ENCODE measurements at regions not wholly inside any gene's neighbourhood (a gene's known extent, or its start where the extent isn't known, plus 50 kb on each side); places are given as distances from the start of the nearest gene placed in this dataset.

DNA sequence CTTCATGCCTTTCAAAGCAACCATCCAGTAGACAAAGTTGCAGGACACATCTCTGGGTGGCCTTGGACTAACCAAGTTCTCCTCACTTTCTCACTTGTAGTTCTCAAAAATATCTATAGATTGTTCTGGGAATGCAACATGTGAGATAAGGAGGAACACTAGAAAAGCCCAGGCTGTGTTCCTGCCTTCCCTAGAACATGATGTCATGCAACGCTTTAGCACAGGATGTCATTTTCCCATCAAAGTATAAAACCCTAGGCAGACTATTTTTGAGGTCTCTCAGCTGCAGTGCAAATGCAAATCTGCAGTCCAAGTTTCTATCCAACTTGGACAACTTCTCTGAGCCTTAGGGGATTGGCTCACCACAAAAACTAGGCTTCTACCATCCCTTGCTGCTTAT, 78.8 kb upstream of the PCDH7 start:
- Histone ChIP-seq H3K27ac (no peak overlapping the region), H3K27me3 (no peaks in the 10 kb centered on the region), H3K36me3 (no peaks in the 10 kb centered on the region), H3K4me1 (no peaks in the 10 kb centered on the region), H3K9me3 (no peaks in the 10 kb centered on the region), H3K4me3 (no peak overlapping the region)
- DNase-seq (ENCODE audit: extremely low spot score in 2 of 2): no peak
- no peak for TF ChIP-seq POLR2AphosphoS5 (IDR thresholded peaks at IDR 0.05; ENCODE audit: insufficient read depth in 1 of 2, low read depth in 1 of 2)
- no peak for TF ChIP-seq POLR2A (IDR thresholded peaks at IDR 0.05)
- TF ChIP-seq, protein P1, sequence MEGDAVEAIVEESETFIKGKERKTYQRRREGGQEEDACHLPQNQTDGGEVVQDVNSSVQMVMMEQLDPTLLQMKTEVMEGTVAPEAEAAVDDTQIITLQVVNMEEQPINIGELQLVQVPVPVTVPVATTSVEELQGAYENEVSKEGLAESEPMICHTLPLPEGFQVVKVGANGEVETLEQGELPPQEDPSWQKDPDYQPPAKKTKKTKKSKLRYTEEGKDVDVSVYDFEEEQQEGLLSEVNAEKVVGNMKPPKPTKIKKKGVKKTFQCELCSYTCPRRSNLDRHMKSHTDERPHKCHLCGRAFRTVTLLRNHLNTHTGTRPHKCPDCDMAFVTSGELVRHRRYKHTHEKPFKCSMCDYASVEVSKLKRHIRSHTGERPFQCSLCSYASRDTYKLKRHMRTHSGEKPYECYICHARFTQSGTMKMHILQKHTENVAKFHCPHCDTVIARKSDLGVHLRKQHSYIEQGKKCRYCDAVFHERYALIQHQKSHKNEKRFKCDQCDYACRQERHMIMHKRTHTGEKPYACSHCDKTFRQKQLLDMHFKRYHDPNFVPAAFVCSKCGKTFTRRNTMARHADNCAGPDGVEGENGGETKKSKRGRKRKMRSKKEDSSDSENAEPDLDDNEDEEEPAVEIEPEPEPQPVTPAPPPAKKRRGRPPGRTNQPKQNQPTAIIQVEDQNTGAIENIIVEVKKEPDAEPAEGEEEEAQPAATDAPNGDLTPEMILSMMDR (IDR thresholded peaks at IDR 0.05): no peak
- intact Hi-C loops (cut with DNase I): no loop called here

DNA sequence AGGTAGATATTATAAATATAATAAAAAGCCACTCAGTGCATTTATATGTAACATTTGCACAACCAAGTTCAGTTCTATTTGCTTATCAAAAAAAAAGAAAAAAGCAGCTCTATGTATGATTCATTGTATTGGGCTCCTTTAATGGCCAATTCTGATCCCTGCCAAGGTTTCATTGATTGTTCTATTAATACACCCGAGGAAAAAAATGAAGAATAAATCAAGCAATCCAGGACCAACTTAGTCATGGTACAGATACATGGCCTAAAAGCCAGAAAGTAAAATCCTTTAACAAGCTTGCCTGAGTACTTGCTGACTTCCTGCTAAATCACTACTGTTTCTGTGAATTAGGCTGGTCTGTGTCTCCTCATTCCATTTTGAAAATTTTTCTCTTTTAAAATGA, 77.6 kb upstream of the PCDH7 start:
- intact Hi-C loops (cut with DNase I): no loop called here
- Histone ChIP-seq H3K27me3 (no peaks in the 10 kb centered on the region), H3K36me3 (no peaks in the 10 kb centered on the region), H3K9me3 (no peaks in the 10 kb centered on the region), H3K4me1 (no peaks in the 10 kb centered on the region), H3K27ac (no peak overlapping the region), H3K4me3 (no peak overlapping the region)
- DNase-seq (ENCODE audit: extremely low spot score in 2 of 2): no peak
- TF ChIP-seq, protein P1 (IDR thresholded peaks at IDR 0.05): no peak
- no peak for TF ChIP-seq POLR2AphosphoS5 (IDR thresholded peaks at IDR 0.05; ENCODE audit: insufficient read depth in 1 of 2, low read depth in 1 of 2)
- TF ChIP-seq POLR2A (IDR thresholded peaks at IDR 0.05): no peak

DNA sequence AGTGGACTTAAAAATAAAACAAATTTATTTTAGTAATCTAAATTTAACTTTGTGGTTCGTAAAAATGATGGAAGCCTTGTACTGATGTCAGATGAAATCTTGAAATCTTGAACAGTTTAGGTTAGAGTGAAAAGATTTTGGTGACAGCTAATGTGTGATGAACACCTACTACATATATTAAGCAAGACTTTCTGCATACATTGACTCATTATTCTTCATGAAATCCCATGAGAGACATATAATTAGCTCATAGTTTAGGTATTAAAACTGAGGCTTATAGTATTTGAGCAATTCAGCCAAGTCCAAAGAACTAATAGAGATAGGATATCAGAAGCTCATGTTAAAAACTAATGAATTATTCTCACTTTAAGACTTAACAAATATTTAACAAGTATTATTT, 66.9 kb upstream of the PCDH7 start:
- TF ChIP-seq, protein P1 (IDR thresholded peaks at IDR 0.05): no peak
- TF ChIP-seq POLR2A (IDR thresholded peaks at IDR 0.05) (no peak), POLR2AphosphoS5 (IDR thresholded peaks at IDR 0.05; ENCODE audit: insufficient read depth in 1 of 2, low read depth in 1 of 2) (no peak)
- no peak for DNase-seq (ENCODE audit: extremely low spot score in 2 of 2)
- Histone ChIP-seq H3K27ac (no peak overlapping the region), H3K9me3 (no peaks in the 10 kb centered on the region), H3K36me3 (no peaks in the 10 kb centered on the region), H3K4me1 (no peaks in the 10 kb centered on the region), H3K4me3 (no peak overlapping the region), H3K27me3 (no peaks in the 10 kb centered on the region)
- intact Hi-C loops (cut with DNase I): no loop called here

DNA sequence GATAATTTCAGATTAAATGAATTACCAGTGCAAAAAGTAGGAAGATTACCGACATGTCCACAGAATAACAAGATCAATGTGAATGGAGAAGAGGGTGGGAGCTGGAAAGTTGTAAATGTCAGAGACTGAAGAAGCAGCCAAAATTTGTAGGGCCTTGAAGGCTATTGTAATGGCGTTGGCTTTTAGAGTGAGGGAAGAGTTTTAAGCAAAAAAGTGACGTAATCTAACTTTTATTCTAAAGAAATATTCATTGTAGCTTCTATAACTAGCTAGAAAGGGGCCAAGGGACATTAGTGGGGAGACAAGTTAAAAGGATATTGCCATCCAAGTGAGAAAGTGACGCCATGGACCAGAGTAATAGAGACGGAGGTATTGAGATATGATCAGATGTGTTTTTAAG, 63.3 kb upstream of the PCDH7 start:
- TF ChIP-seq, protein P1 (IDR thresholded peaks at IDR 0.05): no peak
- TF ChIP-seq POLR2A (IDR thresholded peaks at IDR 0.05): no peak
- TF ChIP-seq POLR2AphosphoS5 (IDR thresholded peaks at IDR 0.05; ENCODE audit: insufficient read depth in 1 of 2, low read depth in 1 of 2): no peak
- no peak for DNase-seq (ENCODE audit: extremely low spot score in 2 of 2)
- H3K27ac ChIP-seq: no peak overlapping the region
- intact Hi-C loops (cut with DNase I): no loop called here
- H3K4me3 ChIP-seq: no peak overlapping the region
- H3K4me1 ChIP-seq: no peaks in the 10 kb centered on the region
- H3K9me3 ChIP-seq: no peaks in the 10 kb centered on the region
- no peaks in the 10 kb centered on the region for H3K27me3 ChIP-seq
- H3K36me3 ChIP-seq: no peaks in the 10 kb centered on the region

DNA sequence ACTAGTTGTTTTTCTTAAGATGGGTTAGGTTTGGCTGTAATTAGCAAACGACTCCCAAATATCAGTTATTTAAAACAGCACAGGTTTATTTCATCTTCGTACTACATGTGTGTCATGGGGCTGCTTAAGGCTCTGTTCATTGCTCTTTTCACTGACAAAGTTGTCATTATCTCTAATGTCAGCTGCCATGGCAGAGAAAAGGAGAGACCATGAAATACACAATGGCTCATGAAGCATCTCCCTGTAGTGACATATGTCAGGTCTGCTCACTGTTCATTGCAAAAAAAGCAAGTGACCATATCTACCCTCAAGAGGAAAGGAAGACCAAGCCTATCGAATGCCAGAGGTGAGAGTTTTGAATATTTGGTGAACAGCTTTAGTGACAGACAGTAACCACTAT, 52.2 kb upstream of the PCDH7 start:
- no peak for DNase-seq (ENCODE audit: extremely low spot score in 2 of 2)
- no peaks in the 10 kb centered on the region for H3K9me3 ChIP-seq
- H3K27me3 ChIP-seq: no peaks in the 10 kb centered on the region
- H3K4me3 ChIP-seq: no peak overlapping the region
- TF ChIP-seq, protein P1 (IDR thresholded peaks at IDR 0.05): no peak
- TF ChIP-seq POLR2A (IDR thresholded peaks at IDR 0.05): no peak
- no peak for TF ChIP-seq POLR2AphosphoS5 (IDR thresholded peaks at IDR 0.05; ENCODE audit: insufficient read depth in 1 of 2, low read depth in 1 of 2)
- no peak overlapping the region for H3K27ac ChIP-seq
- no peaks in the 10 kb centered on the region for H3K4me1 ChIP-seq
- intact Hi-C loops (cut with DNase I): no loop called here
- H3K36me3 ChIP-seq: no peaks in the 10 kb centered on the region

All from vagina (tissue), 2 donors.